ENCODE measurements at regions not wholly inside any gene's neighbourhood (a gene's known extent, or its start where the extent isn't known, plus 50 kb on each side); places are given as distances from the start of the nearest gene placed in this dataset.
A peak's percentile ranks its signal among the peaks of the same experiment; 100 is the strongest.

DNA sequence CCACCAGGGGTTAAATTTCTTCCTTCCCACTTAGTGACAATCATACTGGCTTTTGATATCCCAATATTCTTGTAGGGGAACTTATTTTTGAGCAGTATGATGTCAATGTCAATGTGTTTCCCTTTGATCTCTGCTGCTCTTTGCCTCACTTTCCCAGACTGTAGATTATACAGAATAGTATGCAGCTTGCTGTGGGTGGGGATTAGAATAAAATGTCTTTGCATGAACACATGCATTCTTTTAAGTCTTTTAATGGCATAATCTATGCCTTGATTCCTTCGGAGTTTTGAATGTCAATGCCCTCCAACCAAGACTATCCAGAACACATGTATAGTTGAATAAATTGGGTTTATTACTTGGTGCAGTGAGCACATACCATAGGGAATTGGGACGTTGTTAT lies 125.5 kb downstream of the IL20RB start:
- no peak overlapping the region for H3K4me3 ChIP-seq (ENCODE audit: low read depth, low read length)
- no peak for DNase-seq (ENCODE audit: low read depth in 4 of 6, low spot score in 6 of 6)
- whole genome bisulfite sequencing (ENCODE audit: insufficient coverage) = 88% methylated on average over 1 of the region's 2 CpGs
- no peak overlapping the region for H3K27ac ChIP-seq (ENCODE audit: low read depth, low read length)
- H3K9me3 ChIP-seq (ENCODE audit: control insufficient read depth, insufficient read depth, low read length) = no peaks in the 10 kb centered on the region
- no peaks in the 10 kb centered on the region for H3K4me1 ChIP-seq (ENCODE audit: control insufficient read depth, insufficient read depth, low read length)
- H3K27me3 ChIP-seq (ENCODE audit: control insufficient read depth, insufficient read depth, low read length) = no peaks in the 10 kb centered on the region
- no peaks in the 10 kb centered on the region for H3K36me3 ChIP-seq (ENCODE audit: control insufficient read depth, insufficient read depth, low read length)

DNA sequence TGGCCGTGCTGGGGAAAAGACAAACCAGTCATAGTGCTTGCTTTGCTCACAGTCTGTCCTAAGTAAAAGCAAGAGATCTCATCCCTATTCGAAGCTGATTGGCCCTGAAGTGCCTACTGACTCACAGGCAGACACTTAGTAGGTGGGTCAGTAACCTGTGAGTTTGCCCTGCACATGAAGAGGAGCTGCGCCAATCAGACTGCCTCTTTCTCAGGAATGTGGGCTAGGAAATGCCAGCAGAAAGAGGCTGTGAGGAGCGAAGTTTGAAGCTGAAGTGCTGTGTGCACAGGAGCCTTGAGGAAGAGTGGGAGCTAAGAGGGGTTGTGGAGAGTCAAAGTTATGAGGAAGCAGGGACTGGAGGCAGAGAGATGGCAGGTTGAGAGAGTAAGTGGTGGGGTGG lies 126.8 kb downstream of the IL20RB start:
- DNase-seq (ENCODE audit: low read depth in 4 of 6, low spot score in 6 of 6) = no peak
- Histone ChIP-seq H3K9me3 (ENCODE audit: control insufficient read depth, insufficient read depth, low read length) (no peaks in the 10 kb centered on the region), H3K4me1 (ENCODE audit: control insufficient read depth, insufficient read depth, low read length) (no peaks in the 10 kb centered on the region), H3K27ac (ENCODE audit: low read depth, low read length) (no peak overlapping the region), H3K36me3 (ENCODE audit: control insufficient read depth, insufficient read depth, low read length) (no peaks in the 10 kb centered on the region), H3K4me3 (ENCODE audit: low read depth, low read length) (no peak overlapping the region), H3K27me3 (ENCODE audit: control insufficient read depth, insufficient read depth, low read length) (no peaks in the 10 kb centered on the region)
- WGBS (ENCODE audit: insufficient coverage) = 86% methylated on average over 4 of the region's 4 CpGs

GRCh38 chr3:137097386-137097785 lies 139.6 kb downstream of the IL20RB start:
- Histone ChIP-seq H3K27me3 (ENCODE audit: control insufficient read depth, insufficient read depth, low read length) (no peaks in the 10 kb centered on the region), H3K36me3 (ENCODE audit: control insufficient read depth, insufficient read depth, low read length) (no peaks in the 10 kb centered on the region), H3K4me3 (ENCODE audit: low read depth, low read length) (no peak overlapping the region), H3K27ac (ENCODE audit: low read depth, low read length) (no peak overlapping the region), H3K9me3 (ENCODE audit: control insufficient read depth, insufficient read depth, low read length) (peaks cover 1% of the 10 kb centered on the region), H3K4me1 (ENCODE audit: control insufficient read depth, insufficient read depth, low read length) (no peaks in the 10 kb centered on the region)
- DNase-seq (ENCODE audit: low read depth in 4 of 6, low spot score in 6 of 6) = no peak
- 83% methylated on average over 3 of the region's 3 CpGs for WGBS (ENCODE audit: insufficient coverage)

DNA sequence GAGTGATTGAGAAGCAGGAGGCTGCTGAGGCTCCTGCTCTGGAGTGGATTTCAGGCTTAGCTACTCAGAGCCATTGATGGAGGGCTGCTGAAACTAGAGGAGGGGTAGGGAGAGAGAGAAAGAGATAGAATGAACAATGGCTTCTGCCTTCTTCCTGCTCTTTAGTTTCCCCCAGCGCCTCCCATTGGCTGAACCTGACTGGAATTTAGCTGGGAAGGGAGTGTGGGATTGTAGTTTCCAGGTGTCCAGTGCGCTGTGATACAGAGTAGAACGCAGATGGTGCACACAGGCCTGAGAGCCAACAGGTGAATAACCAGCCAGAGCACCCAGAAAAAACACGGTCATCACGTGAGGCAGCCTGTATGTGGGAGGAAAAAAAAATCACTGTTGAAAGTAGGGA lies 140.1 kb downstream of the IL20RB start:
- no peak overlapping the region for H3K27ac ChIP-seq (ENCODE audit: low read depth, low read length)
- 89% methylated on average over 5 of the region's 5 CpGs for WGBS (ENCODE audit: insufficient coverage)

DNA sequence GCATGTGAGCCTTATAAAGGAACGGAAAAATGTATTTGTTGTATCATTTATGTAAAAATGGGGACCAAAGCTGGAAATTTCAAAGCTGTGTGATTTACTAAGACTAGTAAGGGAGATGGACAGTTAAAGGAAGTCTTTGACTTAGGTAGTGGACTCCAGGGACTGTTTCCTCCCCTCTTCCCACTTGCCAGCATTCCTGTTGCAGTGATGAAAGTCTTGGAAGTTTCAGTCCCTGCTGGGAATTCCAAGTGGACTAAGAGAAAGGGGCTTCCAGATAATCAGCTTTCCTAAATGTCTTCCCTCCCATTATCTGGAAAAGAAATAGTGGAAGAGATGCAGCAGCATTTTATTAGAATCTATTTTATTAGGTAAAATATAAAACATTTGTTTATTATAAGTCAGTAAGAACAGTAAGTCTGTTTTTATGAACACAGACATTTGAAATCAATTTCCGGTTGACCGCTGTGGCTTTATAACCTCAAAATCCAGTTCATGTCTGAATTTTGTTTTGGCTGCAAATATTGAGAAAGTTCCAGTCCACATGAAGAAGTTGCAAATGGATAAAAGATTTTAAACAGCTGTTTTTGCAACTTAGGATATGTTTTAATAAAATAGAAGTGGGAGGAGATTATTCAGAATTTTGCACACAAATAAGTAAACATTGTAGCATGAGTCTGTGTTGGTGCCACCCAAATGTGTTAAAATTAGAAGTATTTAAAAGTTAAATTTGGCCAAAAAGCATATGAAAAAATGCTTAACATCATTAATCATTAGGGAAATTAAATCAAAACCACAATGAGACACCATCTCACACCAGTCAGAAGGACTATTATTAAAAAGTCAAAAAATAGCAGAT lies 141.8 kb downstream of the IL20RB start:
- no CpG with 5 or more reads among the region's 3 CpGs for WGBS (ENCODE audit: insufficient coverage)
- H3K36me3 ChIP-seq (ENCODE audit: control insufficient read depth, insufficient read depth, low read length) = no peaks in the 10 kb centered on the region

More for the DNA sequence above, 140.1 kb downstream of the IL20RB start:
- no peaks in the 10 kb centered on the region for H3K36me3 ChIP-seq (ENCODE audit: control insufficient read depth, insufficient read depth, low read length)
- H3K4me3 ChIP-seq (ENCODE audit: low read depth, low read length) = no peak overlapping the region
- no peak for DNase-seq (ENCODE audit: low read depth in 4 of 6, low spot score in 6 of 6)
- peaks cover 1% of the 10 kb centered on the region for H3K9me3 ChIP-seq (ENCODE audit: control insufficient read depth, insufficient read depth, low read length)
- no peaks in the 10 kb centered on the region for H3K4me1 ChIP-seq (ENCODE audit: control insufficient read depth, insufficient read depth, low read length)
- no peaks in the 10 kb centered on the region for H3K27me3 ChIP-seq (ENCODE audit: control insufficient read depth, insufficient read depth, low read length)

GRCh38 chr3:137100326-137100725 lies 142.5 kb downstream of the IL20RB start:
- no CpG with 5 or more reads among the region's 1 CpG for WGBS (ENCODE audit: insufficient coverage)
- no peak overlapping the region for H3K27ac ChIP-seq (ENCODE audit: low read depth, low read length)
- no peak for DNase-seq (ENCODE audit: low read depth in 4 of 6, low spot score in 6 of 6)

More for the DNA sequence above, 141.8 kb downstream of the IL20RB start:
- no peak for DNase-seq (ENCODE audit: low read depth in 4 of 6, low spot score in 6 of 6)
- H3K4me1 ChIP-seq (ENCODE audit: control insufficient read depth, insufficient read depth, low read length) = no peaks in the 10 kb centered on the region
- H3K9me3 ChIP-seq (ENCODE audit: control insufficient read depth, insufficient read depth, low read length) = peaks cover 1% of the 10 kb centered on the region
- no peak overlapping the region for H3K27ac ChIP-seq (ENCODE audit: low read depth, low read length)
- no peaks in the 10 kb centered on the region for H3K27me3 ChIP-seq (ENCODE audit: control insufficient read depth, insufficient read depth, low read length)
- H3K4me3 ChIP-seq (ENCODE audit: low read depth, low read length) = no peak overlapping the region

DNA sequence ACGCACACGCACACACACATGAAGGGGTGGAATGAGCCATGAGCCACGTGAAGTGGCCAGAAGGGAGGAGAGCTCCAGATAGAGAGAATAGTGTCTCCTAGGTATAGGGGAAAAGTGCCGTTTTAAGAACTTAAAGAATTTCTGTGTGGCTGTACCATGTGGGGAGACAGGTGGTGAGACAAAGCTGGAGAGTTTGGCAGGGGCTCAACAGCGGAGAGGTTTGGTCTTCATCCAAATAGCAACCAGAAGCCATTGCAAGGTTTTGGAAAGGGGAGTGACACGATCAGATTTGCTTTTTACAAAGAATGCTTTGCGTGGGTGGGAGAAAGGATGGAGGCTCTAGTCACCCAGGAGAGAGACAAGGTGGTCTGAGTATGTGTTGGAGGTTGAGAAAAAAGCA lies 146.0 kb downstream of the IL20RB start:
- peak in 2 of 6 donors; percentile 38 to 87 for DNase-seq (ENCODE audit: low read depth in 4 of 6, low spot score in 6 of 6)
- no peak overlapping the region for H3K4me3 ChIP-seq (ENCODE audit: low read depth, low read length)
- no peaks in the 10 kb centered on the region for H3K4me1 ChIP-seq (ENCODE audit: control insufficient read depth, insufficient read depth, low read length)
- H3K36me3 ChIP-seq (ENCODE audit: control insufficient read depth, insufficient read depth, low read length) = no peaks in the 10 kb centered on the region
- H3K27ac ChIP-seq (ENCODE audit: low read depth, low read length) = no peak overlapping the region
- 44% methylated on average over 5 of the region's 7 CpGs for WGBS (ENCODE audit: insufficient coverage)
- peaks cover 1% of the 10 kb centered on the region for H3K9me3 ChIP-seq (ENCODE audit: control insufficient read depth, insufficient read depth, low read length)
- no peaks in the 10 kb centered on the region for H3K27me3 ChIP-seq (ENCODE audit: control insufficient read depth, insufficient read depth, low read length)

More at GRCh38 chr3:137100326-137100725, 142.5 kb downstream of the IL20RB start:
- Histone ChIP-seq H3K4me3 (ENCODE audit: low read depth, low read length) (no peak overlapping the region), H3K9me3 (ENCODE audit: control insufficient read depth, insufficient read depth, low read length) (peaks cover 1% of the 10 kb centered on the region), H3K27me3 (ENCODE audit: control insufficient read depth, insufficient read depth, low read length) (no peaks in the 10 kb centered on the region), H3K36me3 (ENCODE audit: control insufficient read depth, insufficient read depth, low read length) (no peaks in the 10 kb centered on the region), H3K4me1 (ENCODE audit: control insufficient read depth, insufficient read depth, low read length) (no peaks in the 10 kb centered on the region)

- Histone ChIP-seq H3K9me3 (ENCODE audit: control insufficient read depth, insufficient read depth, low read length) (peaks cover 1% of the 10 kb centered on the region), H3K27ac (ENCODE audit: low read depth, low read length) (peak overlapping the region; percentile 42), H3K27me3 (ENCODE audit: control insufficient read depth, insufficient read depth, low read length) (no peaks in the 10 kb centered on the region), H3K4me1 (ENCODE audit: control insufficient read depth, insufficient read depth, low read length) (no peaks in the 10 kb centered on the region), H3K4me3 (ENCODE audit: low read depth, low read length) (no peak overlapping the region), H3K36me3 (ENCODE audit: control insufficient read depth, insufficient read depth, low read length) (no peaks in the 10 kb centered on the region)
- DNase-seq (ENCODE audit: low read depth in 4 of 6, low spot score in 6 of 6) = peak; percentile 75 to 97 (median 82)
- WGBS (ENCODE audit: insufficient coverage) = 0% methylated on average over 2 of the region's 10 CpGs
Observed at GRCh38 chr3:137105277-137105977, 147.6 kb downstream of the IL20RB start.

DNA sequence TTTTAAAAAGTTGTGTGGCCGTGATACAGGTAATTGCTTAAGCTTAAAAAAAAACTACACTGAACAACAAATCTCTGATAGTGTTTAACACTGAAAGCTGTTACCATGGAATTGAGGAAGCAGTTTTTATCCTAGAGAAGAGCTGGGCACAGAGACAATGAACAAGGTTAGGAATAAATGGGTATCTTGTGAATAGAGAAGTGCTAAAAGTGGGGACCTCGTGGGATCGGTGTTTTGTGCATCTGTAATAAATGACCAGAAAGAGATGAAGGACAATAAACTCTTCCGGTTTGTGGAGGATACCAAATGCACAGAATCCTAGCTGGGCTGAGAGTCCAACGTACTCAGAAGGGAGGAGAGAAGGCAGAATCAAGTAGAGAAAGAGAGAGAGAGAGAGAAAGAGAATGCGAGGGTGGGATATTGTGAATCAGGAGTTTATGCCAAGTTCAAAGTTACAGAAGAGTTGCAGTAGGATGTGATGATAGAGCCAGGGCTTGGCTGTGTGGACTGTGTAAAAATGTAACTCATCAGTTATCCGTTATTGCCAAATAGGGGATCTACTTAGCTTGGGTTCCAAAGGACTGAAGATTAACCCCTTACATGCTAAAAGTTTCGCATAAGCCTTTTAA lies 148.9 kb downstream of the IL20RB start:
- Histone ChIP-seq H3K4me1 (ENCODE audit: control insufficient read depth, insufficient read depth, low read length) (no peaks in the 10 kb centered on the region), H3K27ac (ENCODE audit: low read depth, low read length) (no peak overlapping the region), H3K9me3 (ENCODE audit: control insufficient read depth, insufficient read depth, low read length) (no peaks in the 10 kb centered on the region), H3K27me3 (ENCODE audit: control insufficient read depth, insufficient read depth, low read length) (no peaks in the 10 kb centered on the region), H3K36me3 (ENCODE audit: control insufficient read depth, insufficient read depth, low read length) (no peaks in the 10 kb centered on the region), H3K4me3 (ENCODE audit: low read depth, low read length) (no peak overlapping the region)
- WGBS (ENCODE audit: insufficient coverage) = 11% methylated on average over 6 of the region's 8 CpGs
- DNase-seq (ENCODE audit: low read depth in 4 of 6, low spot score in 6 of 6) = peak in 2 of 6 donors; percentile 13 to 46

All from spinal cord (tissue), 9 donors.